WERI-Rb-1 (cell line): ENCODE measurements at regions not wholly inside any gene's neighbourhood (a gene's known extent, or its start where the extent isn't known, plus 50 kb on each side); places are given as distances from the start of the nearest gene placed in this dataset.

Experiments used
- DNase-seq: peaks from one replicate; pipeline ENCODE4 v3.0.0-alpha.2; 2020
- H3K27ac ChIP-seq: fragments of 250-450 bp; sonication (Bioruptor Pico); 2 replicates; pipeline ENCODE4 v1.5.1; 2020; ENCODE audit warnings: mild to moderate bottlenecking, moderate library complexity
- H3K27me3 ChIP-seq: fragments of 250-450 bp; sonication (Bioruptor Pico); 2 replicates; pipeline ENCODE4 v1.5.1; 2021; ENCODE audit warnings: mild to moderate bottlenecking, low read depth, moderate library complexity; ENCODE audit not compliant: insufficient read depth, severe bottlenecking
- H3K36me3 ChIP-seq: fragments of 250-450 bp; sonication (Bioruptor Pico); 2 replicates; pipeline ENCODE4 v1.5.1; 2020; ENCODE audit warnings: mild to moderate bottlenecking, moderate library complexity
- H3K4me3 ChIP-seq: 2 replicates; pipeline ENCODE4 v1.5.1; 2011; ENCODE audit warnings: low read depth, mild to moderate bottlenecking, control low read depth, low read length
- H3K9me3 ChIP-seq: fragments of 250-450 bp; sonication (Bioruptor Pico); 2 replicates; pipeline ENCODE4 v1.5.1; 2021; ENCODE audit warnings: mild to moderate bottlenecking, moderate library complexity; ENCODE audit not compliant: severe bottlenecking
- CTCF ChIP-seq: IDR thresholded peaks from 2 replicates; pipeline ENCODE4 v1.5.1; 2011; ENCODE audit warnings: low read depth, mild to moderate bottlenecking, control low read depth, inconsistent platforms, low read length

- H3K27ac ChIP-seq = no peak overlapping the region
- no peaks in the 10 kb centered on the region for H3K27me3 ChIP-seq
- no peak for DNase-seq
- H3K4me3 ChIP-seq = no peak overlapping the region
- TF ChIP-seq CTCF = no peak
- H3K9me3 ChIP-seq = no peaks in the 10 kb centered on the region
- H3K36me3 ChIP-seq = no peaks in the 10 kb centered on the region
These were observed 92.9 kb downstream of the UBIAD1 start for GRCh38 chr1:11365744-11366387.

GRCh38 chr1:11373029-11373894 lies 100.3 kb downstream of the UBIAD1 start:
- no peaks in the 10 kb centered on the region for H3K9me3 ChIP-seq
- H3K27me3 ChIP-seq = no peaks in the 10 kb centered on the region
- H3K4me3 ChIP-seq = no peak overlapping the region
- H3K36me3 ChIP-seq = no peaks in the 10 kb centered on the region
- H3K27ac ChIP-seq = no peak overlapping the region
- no peak for DNase-seq
- TF ChIP-seq CTCF = no peak

DNA sequence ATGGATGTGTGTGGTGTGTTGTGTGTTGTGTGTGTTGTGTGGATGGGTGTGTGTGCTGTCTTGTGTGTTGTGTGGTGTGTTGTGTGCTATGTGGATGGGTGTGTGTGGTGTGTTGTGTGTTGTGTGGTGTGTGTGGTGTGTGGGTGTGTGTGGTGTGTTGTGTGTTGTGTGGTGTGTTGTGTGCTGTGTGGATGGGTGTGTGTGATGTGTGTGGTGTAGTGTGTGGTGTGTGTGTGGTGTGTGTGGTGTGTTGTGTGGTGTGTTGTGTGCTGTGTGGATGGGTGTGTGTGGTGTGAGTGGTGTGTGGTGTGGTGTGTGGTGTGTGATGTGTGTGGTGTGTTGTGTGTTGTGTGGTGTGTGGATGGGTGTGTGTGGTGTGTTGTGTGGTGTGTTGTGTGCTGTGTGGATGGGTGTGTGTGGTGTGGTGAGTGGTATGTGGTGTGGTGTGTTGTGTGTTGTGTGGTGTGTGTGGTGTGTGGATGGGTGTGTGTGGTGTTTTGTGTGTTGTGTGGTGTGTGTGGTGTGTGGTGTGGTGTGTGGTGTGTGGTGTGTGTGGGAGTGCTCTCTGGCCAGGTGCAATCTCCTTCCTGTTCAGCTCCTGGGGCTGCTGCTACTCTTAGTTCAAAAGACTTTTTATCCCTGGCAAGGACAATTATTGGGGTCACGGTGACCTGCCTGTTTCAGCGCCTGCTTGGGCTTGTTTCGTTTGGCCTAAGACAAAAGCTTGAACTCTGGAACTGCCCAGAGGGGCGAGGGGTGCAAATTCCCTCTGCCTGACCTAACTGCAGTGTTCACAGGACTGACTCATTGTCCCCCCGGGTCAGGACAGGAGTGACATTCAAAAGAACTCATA lies 101.1 kb downstream of the UBIAD1 start:
- TF ChIP-seq CTCF = no peak
- Histone ChIP-seq H3K27me3 (no peaks in the 10 kb centered on the region), H3K36me3 (no peaks in the 10 kb centered on the region), H3K9me3 (no peaks in the 10 kb centered on the region), H3K27ac (peak overlapping the region; percentile 38; the same call in 1 of the 2 replicates), H3K4me3 (no peak overlapping the region)
- DNase-seq = no peak

DNA sequence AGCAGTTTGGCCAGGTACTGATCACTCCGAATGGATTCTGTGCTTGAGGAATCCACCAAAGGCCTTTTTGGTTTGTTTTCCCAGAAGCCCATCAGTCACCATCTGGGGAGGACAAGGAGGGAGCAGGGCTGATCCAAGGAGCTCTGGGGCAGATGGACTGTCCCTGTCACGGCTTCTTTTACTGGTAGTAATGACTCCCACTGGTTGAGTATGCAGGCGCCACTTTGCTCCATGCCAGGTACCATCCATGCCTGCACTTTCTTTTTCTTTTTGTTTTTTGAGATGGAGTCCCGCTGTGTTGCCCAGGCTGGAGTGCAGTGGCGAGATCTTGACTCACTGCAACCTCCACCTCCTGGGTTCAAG lies 101.7 kb downstream of the UBIAD1 start:
- no peaks in the 10 kb centered on the region for H3K36me3 ChIP-seq
- no peak for DNase-seq
- no peak for TF ChIP-seq CTCF

GRCh38 chr1:11377001-11377583 lies 101.9 kb upstream of the DISP3 start:
- H3K27ac ChIP-seq = peak overlapping the region; percentile 83
- TF ChIP-seq CTCF = no peak
- H3K36me3 ChIP-seq = no peaks in the 10 kb centered on the region
- H3K9me3 ChIP-seq = peaks cover 10% of the 10 kb centered on the region
- no peak overlapping the region for H3K4me3 ChIP-seq
- H3K27me3 ChIP-seq = no peaks in the 10 kb centered on the region
- DNase-seq = peak; percentile 51

More for the DNA sequence above, 101.7 kb downstream of the UBIAD1 start:
- H3K9me3 ChIP-seq = no peaks in the 10 kb centered on the region
- H3K27me3 ChIP-seq = no peaks in the 10 kb centered on the region
- H3K4me3 ChIP-seq = no peak overlapping the region
- H3K27ac ChIP-seq = peak overlapping the region; percentile 83
